Calu3 (cell line): ENCODE measurements at regions not wholly inside any gene's neighbourhood (a gene's known extent, or its start where the extent isn't known, plus 50 kb on each side); places are given as distances from the start of the nearest gene placed in this dataset.

Source experiments
- BruUV-seq: library from RNA; stranded (reverse); fragments of 400-500 nt; replicated peaks from 2 replicates; lab custom pipeline; 2021; lab: Mats Ljungman, UMichigan
- CTCF ChIA-PET: fragments of 300-600 bp; sonication (Branson Sonifier 250); formaldehyde crosslinking; loops from one replicate; lab custom pipeline; 2022; ENCODE audit warnings: antibody characterized with exemption; lab: Charles Lee
- DNase-seq: peaks from one replicate; pipeline ENCODE4 v3.0.0; 2022
- H3K27ac Mint-ChIP-seq: one replicate; pipeline ENCODE4 v1.8.0; 2022; ENCODE audit warnings: mixed read lengths; ENCODE audit not compliant: unreplicated experiment
- H3K27me3 Mint-ChIP-seq: one replicate; pipeline ENCODE4 v1.8.0; 2022; ENCODE audit warnings: mixed read lengths; ENCODE audit not compliant: unreplicated experiment
- H3K36me3 Mint-ChIP-seq: one replicate; pipeline ENCODE4 v1.8.0; 2022; ENCODE audit warnings: mild to moderate bottlenecking, moderate library complexity, mixed read lengths; ENCODE audit not compliant: insufficient read depth, unreplicated experiment
- H3K4me1 Mint-ChIP-seq: one replicate; pipeline ENCODE4 v1.8.0; 2022; ENCODE audit warnings: mild to moderate bottlenecking, low read depth, mixed read lengths; ENCODE audit not compliant: unreplicated experiment
- H3K4me3 Mint-ChIP-seq: one replicate; pipeline ENCODE4 v1.8.0; 2022; ENCODE audit warnings: mild to moderate bottlenecking, low read depth, moderate library complexity, mixed read lengths; ENCODE audit not compliant: unreplicated experiment
- H3K9me3 Mint-ChIP-seq: one replicate; pipeline ENCODE4 v1.8.0; 2022; ENCODE audit warnings: low read depth, mixed read lengths; ENCODE audit not compliant: unreplicated experiment
- intact Hi-C: fragments of 100-400 bp; cut with micrococcal nuclease; formaldehyde crosslinking; loops from one replicate; pipeline ENCODE4 v1.10.0; 2022; ENCODE audit not compliant: unreplicated experiment
- TF ChIP-seq, protein P1 (sequence below): fragments of 200-600 bp; IDR thresholded peaks from one replicate; pipeline ENCODE4 v1.8.0; 2022; ENCODE audit warnings: antibody characterized with exemption; ENCODE audit not compliant: unreplicated experiment

DNA sequence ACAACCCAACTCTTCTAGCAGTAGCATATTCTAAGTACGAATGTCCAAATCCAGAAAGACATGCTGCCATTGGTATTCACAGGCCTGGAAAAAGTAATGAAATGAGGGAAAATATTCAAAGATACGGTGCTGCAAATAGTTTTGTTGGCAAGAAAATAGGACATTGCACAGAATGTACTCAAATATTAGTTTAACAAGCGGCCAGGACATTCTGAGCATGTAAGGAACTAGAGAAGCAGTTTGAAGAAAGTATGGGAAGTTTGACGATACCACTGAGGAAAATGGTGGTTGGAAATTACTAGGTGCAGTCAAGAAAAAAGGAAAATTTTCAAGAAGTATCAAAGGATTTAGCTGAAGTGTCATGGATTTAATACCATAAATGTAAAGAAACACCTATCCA, 468.0 kb upstream of the GRIN3A start:
- TF ChIP-seq, protein P1, sequence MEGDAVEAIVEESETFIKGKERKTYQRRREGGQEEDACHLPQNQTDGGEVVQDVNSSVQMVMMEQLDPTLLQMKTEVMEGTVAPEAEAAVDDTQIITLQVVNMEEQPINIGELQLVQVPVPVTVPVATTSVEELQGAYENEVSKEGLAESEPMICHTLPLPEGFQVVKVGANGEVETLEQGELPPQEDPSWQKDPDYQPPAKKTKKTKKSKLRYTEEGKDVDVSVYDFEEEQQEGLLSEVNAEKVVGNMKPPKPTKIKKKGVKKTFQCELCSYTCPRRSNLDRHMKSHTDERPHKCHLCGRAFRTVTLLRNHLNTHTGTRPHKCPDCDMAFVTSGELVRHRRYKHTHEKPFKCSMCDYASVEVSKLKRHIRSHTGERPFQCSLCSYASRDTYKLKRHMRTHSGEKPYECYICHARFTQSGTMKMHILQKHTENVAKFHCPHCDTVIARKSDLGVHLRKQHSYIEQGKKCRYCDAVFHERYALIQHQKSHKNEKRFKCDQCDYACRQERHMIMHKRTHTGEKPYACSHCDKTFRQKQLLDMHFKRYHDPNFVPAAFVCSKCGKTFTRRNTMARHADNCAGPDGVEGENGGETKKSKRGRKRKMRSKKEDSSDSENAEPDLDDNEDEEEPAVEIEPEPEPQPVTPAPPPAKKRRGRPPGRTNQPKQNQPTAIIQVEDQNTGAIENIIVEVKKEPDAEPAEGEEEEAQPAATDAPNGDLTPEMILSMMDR, result no peak
- Mint-ChIP-seq H3K4me1 (no peaks in the 10 kb centered on the region), H3K27ac (no peak overlapping the region), H3K36me3 (no peaks in the 10 kb centered on the region), H3K4me3 (no peak overlapping the region), H3K27me3 (no peaks in the 10 kb centered on the region), H3K9me3 (no peaks in the 10 kb centered on the region)
- no TSS peak for BruUV-seq
- intact Hi-C loops, result no loop called here
- CTCF ChIA-PET, result no interaction called here
- no peak for DNase-seq

DNA sequence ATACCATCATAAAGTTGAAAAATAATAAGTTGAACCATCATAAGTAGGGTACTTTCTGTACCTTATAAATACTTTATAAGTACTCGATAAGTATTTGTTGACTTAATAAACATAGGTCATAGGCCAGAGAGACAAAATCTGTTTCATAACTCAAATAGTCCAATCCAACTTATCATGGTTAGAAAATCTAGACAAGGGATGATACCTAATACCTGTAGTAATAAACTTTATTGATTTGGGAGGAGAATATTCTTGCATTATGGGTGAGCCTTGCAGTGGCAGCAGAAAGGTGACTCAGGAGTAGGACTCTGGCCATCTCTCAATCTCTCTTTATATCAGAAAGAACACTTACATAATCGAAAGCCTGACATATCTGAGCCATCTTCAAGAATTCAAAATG, 466.8 kb upstream of the GRIN3A start:
- H3K27ac Mint-ChIP-seq, result no peak overlapping the region
- no TSS peak for BruUV-seq
- no peaks in the 10 kb centered on the region for H3K27me3 Mint-ChIP-seq
- intact Hi-C loops, result no loop called here
- CTCF ChIA-PET, result no interaction called here
- H3K9me3 Mint-ChIP-seq, result no peaks in the 10 kb centered on the region
- no peak overlapping the region for H3K4me3 Mint-ChIP-seq
- H3K4me1 Mint-ChIP-seq, result no peaks in the 10 kb centered on the region
- no peak for DNase-seq
- TF ChIP-seq, protein P1, result no peak
- no peaks in the 10 kb centered on the region for H3K36me3 Mint-ChIP-seq

DNA sequence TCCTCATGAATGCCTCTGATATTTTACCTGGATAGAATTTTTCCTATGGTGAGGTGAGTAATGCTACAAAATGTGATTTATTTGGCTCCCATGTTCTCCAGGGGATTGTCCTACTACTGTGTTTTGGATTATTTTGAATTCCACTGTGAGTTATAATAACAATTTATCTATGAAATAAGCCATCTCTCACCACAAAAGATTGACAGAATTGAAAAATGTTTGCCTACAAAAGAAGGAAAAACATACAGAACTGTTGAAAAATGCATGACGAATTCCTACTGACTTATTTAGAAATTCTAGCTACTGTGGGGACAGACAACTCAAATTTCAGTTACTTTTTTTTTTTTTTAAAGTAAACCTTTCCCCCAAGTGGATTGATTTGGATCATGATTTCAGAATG, 463.7 kb upstream of the GRIN3A start:
- BruUV-seq, result no TSS peak
- CTCF ChIA-PET, result no interaction called here
- intact Hi-C loops, result no loop called here
- TF ChIP-seq, protein P1, result no peak
- H3K27me3 Mint-ChIP-seq, result no peaks in the 10 kb centered on the region
- H3K4me1 Mint-ChIP-seq, result no peaks in the 10 kb centered on the region
- H3K27ac Mint-ChIP-seq, result no peak overlapping the region
- no peak for DNase-seq
- H3K9me3 Mint-ChIP-seq, result no peaks in the 10 kb centered on the region
- no peaks in the 10 kb centered on the region for H3K36me3 Mint-ChIP-seq
- no peak overlapping the region for H3K4me3 Mint-ChIP-seq

DNA sequence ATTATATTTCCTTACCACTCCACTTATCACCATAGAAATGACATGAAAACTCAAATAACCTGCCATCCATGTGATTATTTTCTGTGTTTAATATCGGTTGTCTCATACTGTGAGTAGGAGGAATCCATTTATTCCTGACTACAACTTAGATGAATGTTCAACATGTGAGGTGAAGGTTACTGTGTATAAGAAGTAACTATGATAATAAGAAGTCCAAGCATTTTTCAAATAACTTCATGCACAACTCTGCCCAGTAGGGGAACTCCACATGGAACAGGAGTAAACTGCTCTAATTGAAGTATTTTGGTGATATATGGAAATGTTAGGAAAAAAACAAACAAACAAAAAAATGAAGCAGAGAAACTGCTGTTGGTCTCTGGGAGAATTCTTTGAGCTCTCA, 447.5 kb upstream of the GRIN3A start:
- no peaks in the 10 kb centered on the region for H3K36me3 Mint-ChIP-seq
- BruUV-seq, result no TSS peak
- H3K27ac Mint-ChIP-seq, result no peak overlapping the region
- no peaks in the 10 kb centered on the region for H3K27me3 Mint-ChIP-seq
- intact Hi-C loops, result no loop called here
- TF ChIP-seq, protein P1, result no peak
- no peaks in the 10 kb centered on the region for H3K4me1 Mint-ChIP-seq
- H3K4me3 Mint-ChIP-seq, result no peak overlapping the region
- CTCF ChIA-PET, result no interaction called here
- no peak for DNase-seq
- H3K9me3 Mint-ChIP-seq, result peaks cover 9% of the 10 kb centered on the region

DNA sequence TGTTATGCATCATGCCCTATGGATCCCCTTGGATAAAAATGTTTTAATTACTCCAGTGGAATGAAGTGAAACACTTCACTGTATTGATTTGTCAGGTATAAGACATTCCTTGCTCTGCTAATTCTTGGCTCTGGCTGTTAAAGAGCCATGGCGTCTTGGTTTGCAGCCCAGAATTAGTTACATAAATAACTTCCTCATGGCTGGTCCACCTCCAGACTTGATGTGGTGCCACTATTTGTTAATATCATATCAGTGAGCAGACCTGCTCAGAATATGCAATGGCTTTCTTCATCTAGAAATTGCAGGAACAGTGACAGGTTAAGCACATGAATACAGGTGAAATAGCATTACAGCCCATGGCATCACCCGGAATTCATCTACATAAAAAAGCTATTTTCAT, 446.9 kb upstream of the GRIN3A start:
- Mint-ChIP-seq H3K4me1 (no peaks in the 10 kb centered on the region), H3K4me3 (no peak overlapping the region), H3K27ac (no peak overlapping the region), H3K9me3 (peaks cover 11% of the 10 kb centered on the region), H3K36me3 (no peaks in the 10 kb centered on the region), H3K27me3 (no peaks in the 10 kb centered on the region)
- no TSS peak for BruUV-seq
- no peak for DNase-seq
- intact Hi-C loops, result no loop called here
- TF ChIP-seq, protein P1, result no peak
- CTCF ChIA-PET, result no interaction called here
